Astrocyte of the spinal cord (primary cell): ENCODE measurements at regions not wholly inside any gene's neighbourhood (a gene's known extent, or its start where the extent isn't known, plus 50 kb on each side); places are given as distances from the start of the nearest gene placed in this dataset.

Experiments
- DNase-seq: peaks from one replicate; pipeline ENCODE4 v3.0.0; 2011; ENCODE audit warnings: low read depth, low spot score
- H3K4me3 ChIP-seq: 2 replicates; pipeline ENCODE4 v1.5.1; 2011; ENCODE audit warnings: low read depth, mild to moderate bottlenecking, low read length, moderate library complexity
- in situ Hi-C: cut with HindIII; loops from 2 replicates; pipeline ENCODE4 v1.10.0; 2017; ENCODE audit warnings: low sequenced_read_pairs
- TF ChIP-seq, protein P1 (sequence below): IDR thresholded peaks from 2 replicates; pipeline ENCODE4 v1.5.1; 2012; ENCODE audit warnings: low read depth, mild to moderate bottlenecking, low read length, inconsistent platforms

DNA sequence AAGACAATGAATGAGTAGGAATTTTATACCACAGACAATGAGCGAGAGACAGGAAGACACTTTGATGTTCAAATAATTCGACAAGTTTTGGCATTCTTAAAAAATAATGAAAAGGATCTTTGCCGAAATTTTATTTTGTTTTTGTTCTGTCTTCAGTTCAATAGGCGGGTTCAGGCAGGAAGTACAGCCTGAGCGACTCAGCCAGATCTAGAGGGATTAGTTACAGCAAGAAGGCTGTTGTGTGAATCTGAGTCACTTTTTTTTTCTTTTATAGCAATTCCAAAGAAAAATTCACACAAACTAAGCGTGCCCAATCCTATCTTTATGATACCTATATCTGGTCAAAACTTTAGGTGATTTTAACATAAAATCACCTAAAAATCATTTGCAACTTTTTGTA lies 505.4 kb upstream of the FAM241A start:
- TF ChIP-seq, protein P1, sequence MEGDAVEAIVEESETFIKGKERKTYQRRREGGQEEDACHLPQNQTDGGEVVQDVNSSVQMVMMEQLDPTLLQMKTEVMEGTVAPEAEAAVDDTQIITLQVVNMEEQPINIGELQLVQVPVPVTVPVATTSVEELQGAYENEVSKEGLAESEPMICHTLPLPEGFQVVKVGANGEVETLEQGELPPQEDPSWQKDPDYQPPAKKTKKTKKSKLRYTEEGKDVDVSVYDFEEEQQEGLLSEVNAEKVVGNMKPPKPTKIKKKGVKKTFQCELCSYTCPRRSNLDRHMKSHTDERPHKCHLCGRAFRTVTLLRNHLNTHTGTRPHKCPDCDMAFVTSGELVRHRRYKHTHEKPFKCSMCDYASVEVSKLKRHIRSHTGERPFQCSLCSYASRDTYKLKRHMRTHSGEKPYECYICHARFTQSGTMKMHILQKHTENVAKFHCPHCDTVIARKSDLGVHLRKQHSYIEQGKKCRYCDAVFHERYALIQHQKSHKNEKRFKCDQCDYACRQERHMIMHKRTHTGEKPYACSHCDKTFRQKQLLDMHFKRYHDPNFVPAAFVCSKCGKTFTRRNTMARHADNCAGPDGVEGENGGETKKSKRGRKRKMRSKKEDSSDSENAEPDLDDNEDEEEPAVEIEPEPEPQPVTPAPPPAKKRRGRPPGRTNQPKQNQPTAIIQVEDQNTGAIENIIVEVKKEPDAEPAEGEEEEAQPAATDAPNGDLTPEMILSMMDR, result no peak
- DNase-seq, result no peak
- no peak overlapping the region for H3K4me3 ChIP-seq
- in situ Hi-C loops, result no loop called here

DNA sequence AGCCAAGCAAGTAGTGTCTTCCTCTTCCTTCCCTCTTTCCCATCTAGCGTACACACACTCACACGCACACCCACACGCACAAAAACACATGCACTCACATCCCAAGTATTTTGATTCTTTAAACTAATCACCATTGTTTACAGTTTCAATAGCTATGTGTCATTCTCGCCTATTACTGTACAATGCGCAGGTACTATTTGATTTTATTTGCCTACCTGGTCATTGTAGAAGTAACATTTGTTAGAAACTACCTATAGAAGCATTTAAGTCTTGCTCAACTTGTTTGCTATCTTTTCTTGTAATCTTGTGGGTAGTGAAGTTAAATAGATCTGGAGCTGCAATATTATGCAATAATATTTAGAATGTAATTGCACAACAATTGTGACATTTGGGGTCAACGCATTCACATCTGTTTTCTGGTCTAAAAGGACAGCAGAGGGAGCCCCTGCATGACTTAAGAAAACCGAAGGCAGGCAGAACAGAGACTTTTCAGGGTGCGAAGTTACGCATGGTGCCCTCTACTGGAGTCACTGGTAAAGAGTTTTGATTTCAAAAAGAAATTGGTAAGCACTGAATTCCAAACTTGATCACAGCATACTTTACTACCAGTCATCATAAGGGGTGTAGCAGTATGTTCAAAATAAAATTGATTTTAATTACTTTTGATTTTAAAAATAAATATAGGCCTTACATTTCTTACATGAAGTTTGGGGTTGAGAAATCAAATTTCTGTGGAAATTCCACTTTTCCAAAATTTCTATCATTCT lies 503.3 kb upstream of the FAM241A start:
- DNase-seq, result peak; percentile 87
- in situ Hi-C loops, result no loop called here
- TF ChIP-seq, protein P1, result peak; percentile 84

DNA sequence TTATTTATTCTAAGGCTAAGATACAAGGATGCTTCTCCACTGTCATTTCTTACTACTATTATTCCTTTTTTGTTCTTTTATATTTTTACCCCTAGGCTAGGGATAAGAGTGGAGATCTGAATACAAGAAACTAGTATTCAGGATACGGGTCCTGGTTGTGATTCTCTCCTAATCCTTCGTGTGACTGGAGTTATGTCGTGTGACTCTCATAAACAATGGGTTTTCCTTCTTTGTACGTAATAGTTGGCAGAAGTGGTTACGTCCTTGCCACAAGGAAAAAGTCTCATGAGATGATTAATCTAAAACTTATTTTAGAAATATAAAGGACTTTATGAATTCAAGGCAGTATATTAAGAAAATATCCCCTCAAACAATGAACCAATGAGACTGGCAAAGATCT lies 497.2 kb upstream of the FAM241A start:
- in situ Hi-C loops, result no loop called here
- DNase-seq, result no peak
- TF ChIP-seq, protein P1, result no peak
- no peak overlapping the region for H3K4me3 ChIP-seq

More for the DNA sequence above, 503.3 kb upstream of the FAM241A start:
- no peak overlapping the region for H3K4me3 ChIP-seq

DNA sequence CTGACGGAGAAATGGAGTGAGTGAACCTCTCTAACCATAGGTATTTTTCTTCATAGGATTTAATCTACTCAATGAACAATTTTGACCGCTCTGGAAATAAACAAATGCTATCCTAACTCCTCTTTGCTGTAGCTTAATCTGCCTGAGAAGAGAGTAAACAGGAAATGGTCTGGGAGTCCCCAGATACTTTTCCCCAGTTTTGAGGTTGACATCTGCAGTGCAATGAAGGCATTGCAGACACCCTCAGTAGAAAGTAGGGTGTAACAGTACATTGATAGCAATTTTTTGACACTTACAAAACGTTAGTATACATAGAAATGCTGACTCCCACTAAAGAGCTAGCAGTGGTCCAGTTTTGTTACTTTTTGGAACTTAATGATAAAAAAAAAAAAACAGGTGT lies 495.9 kb upstream of the FAM241A start:
- TF ChIP-seq, protein P1, result no peak
- DNase-seq, result no peak
- in situ Hi-C loops, result no loop called here
- no peak overlapping the region for H3K4me3 ChIP-seq

DNA sequence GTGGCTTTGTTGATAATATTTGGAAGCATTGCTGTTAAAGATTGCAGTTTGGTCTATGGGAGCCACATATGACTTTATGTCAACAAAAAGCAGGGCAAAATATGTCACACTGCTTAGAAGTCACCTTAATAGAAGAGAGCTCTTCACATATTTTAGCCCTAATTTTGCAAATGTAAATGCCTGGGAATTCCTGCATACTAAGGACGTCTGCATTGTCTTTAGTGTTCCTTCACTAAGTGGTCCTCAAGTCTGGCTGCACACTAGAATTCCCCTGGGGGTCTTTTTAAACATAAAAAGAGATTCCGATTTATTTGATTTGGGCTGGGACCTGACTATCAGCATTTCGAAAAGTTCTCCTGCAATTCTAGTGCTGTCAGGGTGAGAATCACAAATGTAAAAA lies 495.1 kb upstream of the FAM241A start:
- in situ Hi-C loops, result no loop called here
- H3K4me3 ChIP-seq, result no peak overlapping the region
- no peak for DNase-seq
- TF ChIP-seq, protein P1, result no peak

DNA sequence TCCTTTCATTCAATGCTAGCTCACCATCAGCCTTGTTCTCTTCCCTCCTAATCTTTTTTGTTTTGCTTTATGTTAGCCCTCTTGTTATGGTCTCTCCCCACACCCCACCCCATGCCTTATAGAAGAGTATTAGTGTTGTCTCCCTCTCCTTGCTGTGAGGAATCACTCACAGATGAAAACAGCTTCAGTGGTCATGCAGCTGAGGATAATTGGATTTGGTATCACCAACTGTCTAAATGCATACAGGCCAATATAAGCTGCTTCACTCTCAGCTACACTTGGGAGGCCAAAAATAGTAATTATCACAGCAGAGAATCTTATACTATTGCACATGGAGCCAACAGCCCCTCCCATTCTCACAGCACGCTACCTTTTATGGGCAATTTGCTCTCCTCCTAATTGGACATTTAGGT lies 494.6 kb upstream of the FAM241A start:
- TF ChIP-seq, protein P1, result no peak
- in situ Hi-C loops, result no loop called here

More for the DNA sequence above, 494.6 kb upstream of the FAM241A start:
- no peak for DNase-seq
- no peak overlapping the region for H3K4me3 ChIP-seq
